AG09319 (cell line): ENCODE measurements at regions not wholly inside any gene's neighbourhood (a gene's known extent, or its start where the extent isn't known, plus 50 kb on each side); places are given as distances from the start of the nearest gene placed in this dataset.
"Not testable (repeated sequence)": the region's sequence is repeated elsewhere in the genome, so short reads cannot be mapped to it uniquely, and the experiment has no call there.

ENCODE experiments used
- DNase-seq: peaks from one replicate; pipeline ENCODE4 v3.0.0-alpha.2; 2010; ENCODE audit warnings: low read depth; ENCODE audit errors: extremely low read depth
- CTCF ChIP-seq: IDR thresholded peaks from 2 replicates; pipeline ENCODE4 v1.5.1; 2011; ENCODE audit warnings: low read depth, mild to moderate bottlenecking, inconsistent platforms, low read length, moderate library complexity

GRCh38 chr3:159486580-159486979, 502.1 kb upstream of the IL12A start:
- peak; percentile 10 for TF ChIP-seq CTCF
- DNase-seq: no peak

GRCh38 chr3:159487304-159487703, 501.3 kb upstream of the IL12A start:
- no peak for DNase-seq
- no peak for TF ChIP-seq CTCF

DNA sequence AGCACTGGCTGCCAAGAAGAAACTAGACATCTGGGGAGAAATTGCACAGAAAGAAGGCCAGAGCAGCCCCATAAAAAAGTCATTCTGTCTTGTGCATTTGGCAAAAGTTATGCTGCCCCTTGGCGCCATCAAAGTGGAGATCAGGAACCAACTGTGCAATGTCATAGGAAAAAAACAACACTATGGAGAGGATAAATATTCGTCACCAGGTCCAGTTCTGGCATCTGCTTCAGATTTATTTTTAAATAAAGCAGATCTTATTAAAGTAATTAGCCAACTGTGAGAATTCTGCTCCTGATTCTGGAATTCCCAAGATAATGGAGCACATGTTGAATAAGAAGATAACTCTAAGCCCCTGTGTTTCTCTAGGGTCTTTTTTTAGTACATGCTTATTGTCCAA, 500.0 kb upstream of the IL12A start:
- DNase-seq: no peak
- TF ChIP-seq CTCF: no peak

GRCh38 chr3:159497361-159497760, 491.3 kb upstream of the IL12A start:
- TF ChIP-seq CTCF: no peak
- DNase-seq: no peak

DNA sequence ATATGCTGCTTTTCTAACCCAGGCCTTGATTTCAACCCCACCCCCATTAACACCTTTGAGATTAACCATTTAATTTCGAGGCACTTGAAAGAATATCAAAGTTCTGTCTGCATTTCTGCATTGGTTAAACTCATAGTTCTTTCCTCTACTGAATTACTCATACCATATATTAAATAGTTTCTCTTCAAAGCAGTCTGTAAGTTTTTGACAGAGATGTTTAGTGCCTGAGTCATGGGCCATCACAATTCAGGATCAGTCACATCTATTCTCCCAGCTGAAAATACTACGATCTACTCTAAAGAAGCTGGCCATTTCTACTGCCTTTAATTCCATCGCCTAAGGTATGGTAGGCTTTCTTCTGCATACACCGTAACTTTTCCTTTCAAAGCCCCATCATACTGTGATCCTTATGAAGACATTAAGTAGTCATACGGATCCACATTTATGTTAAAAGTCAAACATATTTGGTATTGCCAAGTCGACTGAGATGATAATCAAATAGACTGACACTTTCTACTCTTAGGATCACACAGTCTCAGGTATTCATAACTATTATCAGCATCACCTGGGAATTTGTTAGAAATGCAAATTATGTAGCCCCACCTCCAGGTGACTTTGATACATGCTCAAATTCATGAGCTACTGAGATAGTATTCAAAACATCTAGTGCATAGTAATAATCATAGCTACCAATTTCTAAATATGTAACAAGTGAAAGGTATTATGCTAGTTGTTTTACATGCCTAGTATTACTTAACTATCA, 489.4 kb upstream of the IL12A start:
- TF ChIP-seq CTCF: no peak
- no peak for DNase-seq

GRCh38 chr3:159501029-159501428, 487.6 kb upstream of the IL12A start:
- TF ChIP-seq CTCF: no peak
- no peak for DNase-seq

GRCh38 chr3:159502986-159503385, 485.6 kb upstream of the IL12A start:
- no peak for TF ChIP-seq CTCF
- DNase-seq: no peak

DNA sequence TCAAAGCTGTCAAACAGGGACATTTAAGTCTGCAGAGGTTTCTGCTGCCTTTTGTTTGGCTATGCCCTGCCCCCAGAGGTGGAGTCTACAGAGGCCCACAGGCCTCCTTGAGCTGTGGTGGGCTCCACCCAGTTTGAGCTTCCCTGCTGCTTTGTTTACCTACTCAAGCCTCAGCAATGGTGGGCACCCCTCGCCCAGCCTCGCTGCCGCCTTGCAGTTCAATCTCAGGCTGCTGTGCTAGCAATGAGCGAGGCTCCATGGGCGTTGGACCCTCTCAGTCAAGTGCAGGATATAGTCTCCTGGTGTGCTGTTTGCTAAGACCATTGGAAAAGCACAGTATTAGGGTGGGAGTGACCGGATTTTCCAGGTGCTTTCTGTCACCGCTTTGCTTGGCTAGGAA, 477.6 kb upstream of the IL12A start:
- not testable (repeated sequence) for DNase-seq
